ENCODE measurements at regions not wholly inside any gene's neighbourhood (a gene's known extent, or its start where the extent isn't known, plus 50 kb on each side); places are given as distances from the start of the nearest gene placed in this dataset.

DNA sequence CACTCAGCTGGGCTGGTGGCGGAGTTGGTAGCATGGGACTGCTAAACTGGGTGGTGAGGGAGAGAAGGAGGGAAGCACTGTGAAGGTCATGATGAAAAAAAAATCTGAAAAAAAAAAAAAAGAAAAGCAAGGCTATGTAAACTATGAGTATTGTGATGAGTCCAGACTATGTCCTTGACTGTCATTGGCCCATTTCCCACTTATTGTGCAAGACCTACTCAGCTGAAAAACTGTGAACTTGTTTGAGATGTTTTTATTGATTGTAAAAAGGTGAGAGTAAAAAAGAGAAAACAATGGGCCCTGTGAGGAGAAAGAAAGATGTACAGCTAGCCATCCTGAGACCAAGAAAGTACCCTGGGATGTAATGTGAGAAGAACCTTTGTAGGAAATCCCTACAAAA lies 798.4 kb upstream of the TENM4 start:
- Histone ChIP-seq H4K20me1 (ENCODE audit: low read length) (no peaks in the 10 kb centered on the region), H3K4me3 (ENCODE audit: low read length) (no peak overlapping the region), H3K4me1 (ENCODE audit: insufficient read depth, low read length) (peaks cover 18% of the 10 kb centered on the region), H3K27ac (ENCODE audit: low read length) (no peak overlapping the region), H3K9me3 (ENCODE audit: low read length) (peaks cover 9% of the 10 kb centered on the region; the same call in 1 of the 2 replicates), H3K9me2 (replicated peaks; ENCODE audit: low read length) (no peaks in the 10 kb centered on the region), H3K9ac (ENCODE audit: low read length) (no peak overlapping the region), H3K4me2 (ENCODE audit: low read length) (no peak overlapping the region), H3K36me3 (ENCODE audit: low read depth, low read length) (no peaks in the 10 kb centered on the region), H3K79me2 (ENCODE audit: low read length) (no peaks in the 10 kb centered on the region), H2AFZ (ENCODE audit: low read length) (no peak overlapping the region), H3F3A (ENCODE audit: low read length, unreplicated experiment) (no peaks in the 10 kb centered on the region), H3K27me3 (ENCODE audit: low read length) (no peaks in the 10 kb centered on the region)
- CTCF ChIA-PET, result no interaction called here
- TF ChIP-seq, protein P1, sequence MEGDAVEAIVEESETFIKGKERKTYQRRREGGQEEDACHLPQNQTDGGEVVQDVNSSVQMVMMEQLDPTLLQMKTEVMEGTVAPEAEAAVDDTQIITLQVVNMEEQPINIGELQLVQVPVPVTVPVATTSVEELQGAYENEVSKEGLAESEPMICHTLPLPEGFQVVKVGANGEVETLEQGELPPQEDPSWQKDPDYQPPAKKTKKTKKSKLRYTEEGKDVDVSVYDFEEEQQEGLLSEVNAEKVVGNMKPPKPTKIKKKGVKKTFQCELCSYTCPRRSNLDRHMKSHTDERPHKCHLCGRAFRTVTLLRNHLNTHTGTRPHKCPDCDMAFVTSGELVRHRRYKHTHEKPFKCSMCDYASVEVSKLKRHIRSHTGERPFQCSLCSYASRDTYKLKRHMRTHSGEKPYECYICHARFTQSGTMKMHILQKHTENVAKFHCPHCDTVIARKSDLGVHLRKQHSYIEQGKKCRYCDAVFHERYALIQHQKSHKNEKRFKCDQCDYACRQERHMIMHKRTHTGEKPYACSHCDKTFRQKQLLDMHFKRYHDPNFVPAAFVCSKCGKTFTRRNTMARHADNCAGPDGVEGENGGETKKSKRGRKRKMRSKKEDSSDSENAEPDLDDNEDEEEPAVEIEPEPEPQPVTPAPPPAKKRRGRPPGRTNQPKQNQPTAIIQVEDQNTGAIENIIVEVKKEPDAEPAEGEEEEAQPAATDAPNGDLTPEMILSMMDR (conservative IDR thresholded peaks at IDR 0.05; ENCODE audit: low read depth, low read length), result no peak
- TF ChIP-seq EZH2phosphoT487 (IDR thresholded peaks at IDR 0.05; ENCODE audit: borderline replicate concordance, low read length) (no peak), EZH2 (IDR thresholded peaks at IDR 0.05; ENCODE audit: low read length, unreplicated experiment) (no peak)
- POLR2A ChIA-PET (ENCODE audit: unreplicated experiment), result no interaction called here
- intact Hi-C loops (cut with micrococcal nuclease), result no loop called here
- ATAC-seq, result no peak
- BruUV-seq (replicated peaks), result no TSS peak
- peak; percentile 26 for DNase-seq

DNA sequence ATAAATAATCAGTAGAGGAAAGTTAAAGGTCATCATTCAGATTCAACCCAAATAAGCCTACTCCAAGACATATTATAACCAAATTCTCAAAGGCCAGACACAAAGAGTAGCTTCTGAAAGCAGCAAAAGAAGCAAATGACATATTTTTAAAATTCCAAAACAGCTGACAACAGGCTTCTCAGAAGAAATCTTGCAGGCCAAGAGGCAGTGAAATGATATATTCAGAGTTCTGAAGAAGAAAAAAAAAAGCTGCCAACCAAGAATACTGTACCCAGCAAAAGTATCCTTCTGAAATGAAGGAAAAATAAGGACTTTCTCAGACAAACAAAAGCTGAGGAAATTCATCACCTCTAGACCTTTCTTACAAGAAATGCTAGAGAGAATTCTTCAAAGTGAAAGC lies 787.1 kb upstream of the TENM4 start:
- H3K27ac ChIP-seq (ENCODE audit: low read length), result no peak overlapping the region
- TF ChIP-seq EZH2 (IDR thresholded peaks at IDR 0.05; ENCODE audit: low read length, unreplicated experiment) (no peak), EZH2phosphoT487 (IDR thresholded peaks at IDR 0.05; ENCODE audit: borderline replicate concordance, low read length) (no peak)
- TF ChIP-seq, protein P1 (conservative IDR thresholded peaks at IDR 0.05; ENCODE audit: low read depth, low read length), result no peak
- peaks cover 30% of the 10 kb centered on the region for H3K9me3 ChIP-seq (ENCODE audit: low read length)
- ATAC-seq, result no peak
- BruUV-seq (replicated peaks), result no TSS peak
- ChIA-PET POLR2A (ENCODE audit: unreplicated experiment) (no interaction called here), CTCF (no interaction called here)
- no peaks in the 10 kb centered on the region for H3K36me3 ChIP-seq (ENCODE audit: low read depth, low read length)
- H3K9me2 ChIP-seq (replicated peaks; ENCODE audit: low read length), result no peaks in the 10 kb centered on the region
- no peak for DNase-seq
- intact Hi-C loops (cut with micrococcal nuclease), result no loop called here
- H4K20me1 ChIP-seq (ENCODE audit: low read length), result no peaks in the 10 kb centered on the region
- no peaks in the 10 kb centered on the region for H3K79me2 ChIP-seq (ENCODE audit: low read length)
- H3K9ac ChIP-seq (ENCODE audit: low read length), result no peak overlapping the region
- no peaks in the 10 kb centered on the region for H3K4me1 ChIP-seq (ENCODE audit: insufficient read depth, low read length)
- H2AFZ ChIP-seq (ENCODE audit: low read length), result no peak overlapping the region
- no peak overlapping the region for H3K4me2 ChIP-seq (ENCODE audit: low read length)
- no peaks in the 10 kb centered on the region for H3K27me3 ChIP-seq (ENCODE audit: low read length)
- no peaks in the 10 kb centered on the region for H3F3A ChIP-seq (ENCODE audit: low read length, unreplicated experiment)
- no peak overlapping the region for H3K4me3 ChIP-seq (ENCODE audit: low read length)

DNA sequence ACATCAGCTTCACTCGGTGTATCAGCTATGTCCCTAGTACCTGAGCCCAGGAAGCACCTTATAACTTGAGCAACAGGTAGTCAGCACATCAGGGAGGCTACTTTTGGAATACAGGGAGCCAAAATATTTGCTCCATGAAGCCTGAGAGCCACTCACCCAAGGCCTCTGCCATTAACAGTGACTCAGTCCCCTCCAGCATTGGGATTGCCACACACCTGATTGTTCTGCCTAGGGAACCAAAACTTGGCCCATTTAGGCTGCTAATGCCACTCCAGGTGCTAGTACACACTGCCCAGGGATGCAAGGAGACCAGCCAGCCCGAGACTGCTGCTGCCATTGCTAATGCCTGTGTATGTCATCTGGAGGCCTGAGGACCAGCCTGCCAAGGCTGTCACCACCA lies 773.6 kb upstream of the TENM4 start:
- CTCF ChIA-PET, result no interaction called here
- Histone ChIP-seq H3K27ac (ENCODE audit: low read length) (no peak overlapping the region), H2AFZ (ENCODE audit: low read length) (no peak overlapping the region), H3K79me2 (ENCODE audit: low read length) (no peaks in the 10 kb centered on the region), H3F3A (ENCODE audit: low read length, unreplicated experiment) (no peaks in the 10 kb centered on the region), H3K27me3 (ENCODE audit: low read length) (no peaks in the 10 kb centered on the region), H3K9me2 (replicated peaks; ENCODE audit: low read length) (no peaks in the 10 kb centered on the region), H3K4me3 (ENCODE audit: low read length) (no peak overlapping the region), H3K9me3 (ENCODE audit: low read length) (0 out of 2 replicates have a peak, but pooled peaks cover 4% of the 10 kb centered on the region), H4K20me1 (ENCODE audit: low read length) (no peaks in the 10 kb centered on the region), H3K36me3 (ENCODE audit: low read depth, low read length) (no peaks in the 10 kb centered on the region), H3K4me2 (ENCODE audit: low read length) (no peak overlapping the region), H3K9ac (ENCODE audit: low read length) (no peak overlapping the region), H3K4me1 (ENCODE audit: insufficient read depth, low read length) (no peaks in the 10 kb centered on the region)
- ATAC-seq, result no peak
- peak; percentile 45 for DNase-seq
- TF ChIP-seq EZH2phosphoT487 (IDR thresholded peaks at IDR 0.05; ENCODE audit: borderline replicate concordance, low read length) (no peak), EZH2 (IDR thresholded peaks at IDR 0.05; ENCODE audit: low read length, unreplicated experiment) (no peak)
- TF ChIP-seq, protein P1 (conservative IDR thresholded peaks at IDR 0.05; ENCODE audit: low read depth, low read length), result no peak
- intact Hi-C loops (cut with micrococcal nuclease), result no loop called here
- POLR2A ChIA-PET (ENCODE audit: unreplicated experiment), result no interaction called here
- BruUV-seq (replicated peaks), result no TSS peak

Measured in PC-3 (cell line).